ENCODE measurements at regions not wholly inside any gene's neighbourhood (a gene's known extent, or its start where the extent isn't known, plus 50 kb on each side); places are given as distances from the start of the nearest gene placed in this dataset.

DNA sequence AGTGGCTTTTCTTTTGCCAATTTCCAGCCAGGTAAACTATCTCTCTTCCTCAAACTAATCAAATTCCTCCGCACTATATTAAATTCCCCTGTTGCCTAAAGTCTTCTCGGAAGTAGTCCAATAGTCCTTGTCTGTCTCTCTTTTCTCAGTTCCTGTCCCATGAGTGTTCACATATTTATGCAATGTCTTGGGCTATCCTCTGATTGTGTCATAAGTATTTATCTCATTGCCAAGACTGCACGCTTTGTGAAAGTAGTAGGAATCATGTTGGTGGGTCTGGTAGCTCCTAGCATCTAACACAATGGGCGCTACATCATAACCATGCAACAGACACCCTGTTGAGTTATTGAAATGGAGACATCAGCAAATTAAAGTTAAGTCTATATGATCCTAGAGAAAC lies 59.9 kb upstream of the POU3F3 start:
- no peak for TF ChIP-seq ARNTL (CRISPR knock-in tag; IDR thresholded peaks at IDR 0.05; ENCODE audit: borderline replicate concordance, low read depth)
- TF ChIP-seq, protein P1, sequence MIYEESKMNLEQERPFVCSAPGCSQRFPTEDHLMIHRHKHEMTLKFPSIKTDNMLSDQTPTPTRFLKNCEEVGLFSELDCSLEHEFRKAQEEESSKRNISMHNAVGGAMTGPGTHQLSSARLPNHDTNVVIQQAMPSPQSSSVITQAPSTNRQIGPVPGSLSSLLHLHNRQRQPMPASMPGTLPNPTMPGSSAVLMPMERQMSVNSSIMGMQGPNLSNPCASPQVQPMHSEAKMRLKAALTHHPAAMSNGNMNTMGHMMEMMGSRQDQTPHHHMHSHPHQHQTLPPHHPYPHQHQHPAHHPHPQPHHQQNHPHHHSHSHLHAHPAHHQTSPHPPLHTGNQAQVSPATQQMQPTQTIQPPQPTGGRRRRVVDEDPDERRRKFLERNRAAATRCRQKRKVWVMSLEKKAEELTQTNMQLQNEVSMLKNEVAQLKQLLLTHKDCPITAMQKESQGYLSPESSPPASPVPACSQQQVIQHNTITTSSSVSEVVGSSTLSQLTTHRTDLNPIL (CRISPR knock-in tag; IDR thresholded peaks at IDR 0.05; ENCODE audit: low read depth), result no peak
- no peak for TF ChIP-seq CSDC2 (CRISPR knock-in tag; IDR thresholded peaks at IDR 0.05)
- TF ChIP-seq, protein P2, sequence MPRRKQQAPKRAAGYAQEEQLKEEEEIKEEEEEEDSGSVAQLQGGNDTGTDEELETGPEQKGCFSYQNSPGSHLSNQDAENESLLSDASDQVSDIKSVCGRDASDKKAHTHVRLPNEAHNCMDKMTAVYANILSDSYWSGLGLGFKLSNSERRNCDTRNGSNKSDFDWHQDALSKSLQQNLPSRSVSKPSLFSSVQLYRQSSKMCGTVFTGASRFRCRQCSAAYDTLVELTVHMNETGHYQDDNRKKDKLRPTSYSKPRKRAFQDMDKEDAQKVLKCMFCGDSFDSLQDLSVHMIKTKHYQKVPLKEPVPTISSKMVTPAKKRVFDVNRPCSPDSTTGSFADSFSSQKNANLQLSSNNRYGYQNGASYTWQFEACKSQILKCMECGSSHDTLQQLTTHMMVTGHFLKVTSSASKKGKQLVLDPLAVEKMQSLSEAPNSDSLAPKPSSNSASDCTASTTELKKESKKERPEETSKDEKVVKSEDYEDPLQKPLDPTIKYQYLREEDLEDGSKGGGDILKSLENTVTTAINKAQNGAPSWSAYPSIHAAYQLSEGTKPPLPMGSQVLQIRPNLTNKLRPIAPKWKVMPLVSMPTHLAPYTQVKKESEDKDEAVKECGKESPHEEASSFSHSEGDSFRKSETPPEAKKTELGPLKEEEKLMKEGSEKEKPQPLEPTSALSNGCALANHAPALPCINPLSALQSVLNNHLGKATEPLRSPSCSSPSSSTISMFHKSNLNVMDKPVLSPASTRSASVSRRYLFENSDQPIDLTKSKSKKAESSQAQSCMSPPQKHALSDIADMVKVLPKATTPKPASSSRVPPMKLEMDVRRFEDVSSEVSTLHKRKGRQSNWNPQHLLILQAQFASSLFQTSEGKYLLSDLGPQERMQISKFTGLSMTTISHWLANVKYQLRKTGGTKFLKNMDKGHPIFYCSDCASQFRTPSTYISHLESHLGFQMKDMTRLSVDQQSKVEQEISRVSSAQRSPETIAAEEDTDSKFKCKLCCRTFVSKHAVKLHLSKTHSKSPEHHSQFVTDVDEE (CRISPR knock-in tag; IDR thresholded peaks at IDR 0.05), result no peak
- no peak for TF ChIP-seq TOX (CRISPR knock-in tag; IDR thresholded peaks at IDR 0.05; ENCODE audit: borderline replicate concordance)
- TF ChIP-seq, protein P3, sequence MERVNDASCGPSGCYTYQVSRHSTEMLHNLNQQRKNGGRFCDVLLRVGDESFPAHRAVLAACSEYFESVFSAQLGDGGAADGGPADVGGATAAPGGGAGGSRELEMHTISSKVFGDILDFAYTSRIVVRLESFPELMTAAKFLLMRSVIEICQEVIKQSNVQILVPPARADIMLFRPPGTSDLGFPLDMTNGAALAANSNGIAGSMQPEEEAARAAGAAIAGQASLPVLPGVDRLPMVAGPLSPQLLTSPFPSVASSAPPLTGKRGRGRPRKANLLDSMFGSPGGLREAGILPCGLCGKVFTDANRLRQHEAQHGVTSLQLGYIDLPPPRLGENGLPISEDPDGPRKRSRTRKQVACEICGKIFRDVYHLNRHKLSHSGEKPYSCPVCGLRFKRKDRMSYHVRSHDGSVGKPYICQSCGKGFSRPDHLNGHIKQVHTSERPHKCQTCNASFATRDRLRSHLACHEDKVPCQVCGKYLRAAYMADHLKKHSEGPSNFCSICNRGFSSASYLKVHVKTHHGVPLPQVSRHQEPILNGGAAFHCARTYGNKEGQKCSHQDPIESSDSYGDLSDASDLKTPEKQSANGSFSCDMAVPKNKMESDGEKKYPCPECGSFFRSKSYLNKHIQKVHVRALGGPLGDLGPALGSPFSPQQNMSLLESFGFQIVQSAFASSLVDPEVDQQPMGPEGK (CRISPR knock-in tag; IDR thresholded peaks at IDR 0.05; ENCODE audit: borderline replicate concordance), result no peak
- no peak for TF ChIP-seq ZFP3 (CRISPR knock-in tag; IDR thresholded peaks at IDR 0.05)
- no peak for TF ChIP-seq RARB (CRISPR knock-in tag; IDR thresholded peaks at IDR 0.05)
- TF ChIP-seq ZNF565 (CRISPR knock-in tag; conservative IDR thresholded peaks at IDR 0.05; ENCODE audit: low read depth), result no peak
- no peak for TF ChIP-seq ZC3H10 (CRISPR knock-in tag; IDR thresholded peaks at IDR 0.05)
- TF ChIP-seq, protein P4, sequence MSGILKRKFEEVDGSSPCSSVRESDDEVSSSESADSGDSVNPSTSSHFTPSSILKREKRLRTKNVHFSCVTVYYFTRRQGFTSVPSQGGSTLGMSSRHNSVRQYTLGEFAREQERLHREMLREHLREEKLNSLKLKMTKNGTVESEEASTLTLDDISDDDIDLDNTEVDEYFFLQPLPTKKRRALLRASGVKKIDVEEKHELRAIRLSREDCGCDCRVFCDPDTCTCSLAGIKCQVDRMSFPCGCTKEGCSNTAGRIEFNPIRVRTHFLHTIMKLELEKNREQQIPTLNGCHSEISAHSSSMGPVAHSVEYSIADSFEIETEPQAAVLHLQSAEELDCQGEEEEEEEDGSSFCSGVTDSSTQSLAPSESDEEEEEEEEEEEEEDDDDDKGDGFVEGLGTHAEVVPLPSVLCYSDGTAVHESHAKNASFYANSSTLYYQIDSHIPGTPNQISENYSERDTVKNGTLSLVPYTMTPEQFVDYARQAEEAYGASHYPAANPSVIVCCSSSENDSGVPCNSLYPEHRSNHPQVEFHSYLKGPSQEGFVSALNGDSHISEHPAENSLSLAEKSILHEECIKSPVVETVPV (CRISPR knock-in tag; IDR thresholded peaks at IDR 0.05), result no peak
- no peak for TF ChIP-seq SNAI2 (CRISPR knock-in tag; IDR thresholded peaks at IDR 0.05)
- TF ChIP-seq ZNF8 (CRISPR knock-in tag; IDR thresholded peaks at IDR 0.05), result no peak
- TF ChIP-seq ISL1 (CRISPR knock-in tag; IDR thresholded peaks at IDR 0.05), result no peak
- TF ChIP-seq, protein P5, sequence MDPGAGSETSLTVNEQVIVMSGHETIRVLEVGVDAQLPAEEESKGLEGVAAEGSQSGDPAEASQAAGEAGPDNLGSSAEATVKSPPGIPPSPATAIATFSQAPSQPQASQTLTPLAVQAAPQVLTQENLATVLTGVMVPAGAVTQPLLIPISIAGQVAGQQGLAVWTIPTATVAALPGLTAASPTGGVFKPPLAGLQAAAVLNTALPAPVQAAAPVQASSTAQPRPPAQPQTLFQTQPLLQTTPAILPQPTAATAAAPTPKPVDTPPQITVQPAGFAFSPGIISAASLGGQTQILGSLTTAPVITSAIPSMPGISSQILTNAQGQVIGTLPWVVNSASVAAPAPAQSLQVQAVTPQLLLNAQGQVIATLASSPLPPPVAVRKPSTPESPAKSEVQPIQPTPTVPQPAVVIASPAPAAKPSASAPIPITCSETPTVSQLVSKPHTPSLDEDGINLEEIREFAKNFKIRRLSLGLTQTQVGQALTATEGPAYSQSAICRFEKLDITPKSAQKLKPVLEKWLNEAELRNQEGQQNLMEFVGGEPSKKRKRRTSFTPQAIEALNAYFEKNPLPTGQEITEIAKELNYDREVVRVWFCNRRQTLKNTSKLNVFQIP (CRISPR knock-in tag; IDR thresholded peaks at IDR 0.05; ENCODE audit: borderline replicate concordance, low read depth), result no peak
- no peak for TF ChIP-seq ZFP30 (CRISPR knock-in tag; IDR thresholded peaks at IDR 0.05)
- TF ChIP-seq GLIS3 (CRISPR knock-in tag; IDR thresholded peaks at IDR 0.05), result no peak
- no peak for TF ChIP-seq BACH2 (CRISPR knock-in tag; IDR thresholded peaks at IDR 0.05; ENCODE audit: borderline replicate concordance)
- TF ChIP-seq TCF4 (CRISPR knock-in tag; IDR thresholded peaks at IDR 0.05; ENCODE audit: borderline replicate concordance), result no peak
- ATAC-seq, result no peak

DNA sequence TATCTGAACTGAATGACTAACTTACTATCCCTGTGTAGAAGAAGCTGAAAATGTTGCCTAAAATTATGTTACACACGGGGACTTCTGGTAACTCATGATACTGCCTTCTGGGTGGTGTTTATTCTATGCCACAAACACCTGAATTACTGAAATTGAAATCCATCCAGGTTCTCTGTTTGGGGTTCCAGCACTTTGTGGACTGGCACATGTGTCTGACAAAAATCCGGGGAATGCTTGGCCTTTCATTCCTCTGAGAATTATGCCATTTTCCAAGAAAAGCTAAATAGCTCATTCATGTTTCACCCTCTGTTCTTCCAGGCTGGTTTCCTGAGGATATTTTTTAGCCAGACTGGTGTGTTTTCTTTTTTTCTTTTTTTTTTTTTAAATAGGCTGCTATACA lies 59.5 kb upstream of the POU3F3 start:
- TF ChIP-seq, protein P2 (CRISPR knock-in tag; IDR thresholded peaks at IDR 0.05), result no peak
- no peak for TF ChIP-seq ZNF70 (CRISPR knock-in tag; IDR thresholded peaks at IDR 0.05)
- TF ChIP-seq OSR1 (CRISPR knock-in tag; IDR thresholded peaks at IDR 0.05), result no peak
- no peak for TF ChIP-seq ZFP3 (CRISPR knock-in tag; IDR thresholded peaks at IDR 0.05)
- TF ChIP-seq ZNF565 (CRISPR knock-in tag; conservative IDR thresholded peaks at IDR 0.05; ENCODE audit: low read depth), result no peak
- TF ChIP-seq, protein P3 (CRISPR knock-in tag; IDR thresholded peaks at IDR 0.05; ENCODE audit: borderline replicate concordance), result no peak
- TF ChIP-seq PPARA (CRISPR knock-in tag; IDR thresholded peaks at IDR 0.05; ENCODE audit: borderline replicate concordance), result no peak
- no peak for TF ChIP-seq TOX (CRISPR knock-in tag; IDR thresholded peaks at IDR 0.05; ENCODE audit: borderline replicate concordance)
- TF ChIP-seq ZFP30 (CRISPR knock-in tag; IDR thresholded peaks at IDR 0.05), result no peak
- no peak for TF ChIP-seq ZC3H10 (CRISPR knock-in tag; IDR thresholded peaks at IDR 0.05)
- TF ChIP-seq ZNF8 (CRISPR knock-in tag; IDR thresholded peaks at IDR 0.05), result no peak
- TF ChIP-seq ISL1 (CRISPR knock-in tag; IDR thresholded peaks at IDR 0.05), result no peak
- no peak for TF ChIP-seq ESRRG (CRISPR knock-in tag; IDR thresholded peaks at IDR 0.05)
- TF ChIP-seq, protein P4 (CRISPR knock-in tag; IDR thresholded peaks at IDR 0.05), result no peak
- ATAC-seq, result no peak

Measured in SK-N-SH treated with all-trans-retinoic acid at 6 μM for 48 hours (cell line).